SK-N-SH (cell line): ENCODE measurements at regions not wholly inside any gene's neighbourhood (a gene's known extent, or its start where the extent isn't known, plus 50 kb on each side); places are given as distances from the start of the nearest gene placed in this dataset.

Experiments used
- CTCF ChIA-PET: fragments of 300-600, 350-600 bp; formaldehyde crosslinking; extraction: SDS; loops from one replicate; lab custom pipeline; 2021; lab: Yijun Ruan, JAX
- POLR2A ChIA-PET: fragments of 350-600 bp; sonication (Branson Sonifier 250); formaldehyde crosslinking; extraction: SDS; loops from one replicate; lab custom pipeline; 2020; ENCODE audit warnings: antibody characterized with exemption, inconsistent platforms; lab: Yijun Ruan, JAX
- DNase-seq: peaks from one replicate; pipeline ENCODE4 v3.0.0; 2012
- H2AFZ ChIP-seq: fragments of 200-600 bp; sonication (generic); 2 replicates; pipeline ENCODE4 v1.8.1; 2016; ENCODE audit warnings: antibody characterized with exemption, mild to moderate bottlenecking, low read depth
- H3F3A ChIP-seq: fragments of 200-600 bp; sonication (generic); replicated peaks from 2 replicates; pipeline ENCODE3; 2016; ENCODE audit warnings: antibody characterized with exemption, mild to moderate bottlenecking; ENCODE audit not compliant: insufficient read depth
- H3K27ac ChIP-seq, 2 experiments: fragments of 200-500 bp in 1 of 2; fragments of 200-600 bp in 1 of 2; sonication (Bioruptor generic) in 1 of 2; sonication (generic), shearing (Covaris generic) in 1 of 2; 2 replicates each; pipeline versions ENCODE4 v1.5.1 to v1.6.1; 2014 to 2016; ENCODE audit warnings: low read depth in 2 of 2, inconsistent platforms in 1 of 2, low read length in 1 of 2, mild to moderate bottlenecking in 1 of 2, mixed read lengths in 1 of 2
- H3K27me3 ChIP-seq: fragments of 200-600 bp; sonication (generic), shearing (Covaris generic); 2 replicates; pipeline ENCODE4 v1.6.1; 2016; ENCODE audit warnings: mixed run types; ENCODE audit not compliant: insufficient read depth
- H3K36me3 ChIP-seq, 2 experiments: fragments of 200-500 bp in 1 of 2; fragments of 200-600 bp in 1 of 2; sonication (Bioruptor generic) in 1 of 2; sonication (generic) in 1 of 2; replicated peaks in 1 of 2; 2 replicates each; pipeline versions ENCODE3 to v1.5.1; 2014 to 2016; ENCODE audit warnings: low read length in 1 of 2, mild to moderate bottlenecking in 1 of 2; ENCODE audit not compliant: insufficient read depth in 2 of 2, control insufficient read depth in 1 of 2
- H3K4me1 ChIP-seq, 2 experiments: fragments of 200-500 bp in 1 of 2; fragments of 200-600 bp in 1 of 2; sonication (Bioruptor generic) in 1 of 2; sonication (generic), shearing (Covaris generic) in 1 of 2; 2 replicates each; pipeline versions ENCODE4 v1.5.1 to v1.6.1; 2014 to 2016; ENCODE audit warnings: low read depth in 1 of 2, low read length in 1 of 2, mixed run types in 1 of 2; ENCODE audit not compliant: insufficient read depth in 2 of 2, control insufficient read depth in 1 of 2
- H3K4me2 ChIP-seq: fragments of 200-600 bp; sonication (generic), shearing (Covaris generic); 2 replicates; pipeline ENCODE4 v1.6.1; 2017; ENCODE audit warnings: mixed run types
- H3K4me3 ChIP-seq, 2 experiments: fragments of 200-500 bp in 1 of 2; fragments of 200-600 bp in 1 of 2; sonication (Bioruptor generic) in 1 of 2; sonication (generic), shearing (Covaris generic) in 1 of 2; 2 replicates each; pipeline versions ENCODE4 v1.5.1 to v1.8.1; 2014 to 2016; ENCODE audit warnings: low read depth in 2 of 2, inconsistent platforms in 1 of 2, low read length in 1 of 2, mild to moderate bottlenecking in 1 of 2, mixed read lengths in 1 of 2, moderate library complexity in 1 of 2
- H3K79me2 ChIP-seq: fragments of 200-600 bp; sonication (generic); 2 replicates; pipeline ENCODE4 v1.8.1; 2017; ENCODE audit warnings: mild to moderate bottlenecking; ENCODE audit not compliant: insufficient read depth
- H3K9ac ChIP-seq: fragments of 200-600 bp; sonication (generic); 2 replicates; pipeline ENCODE4 v1.6.1; 2017; ENCODE audit warnings: mixed run types
- H3K9me2 ChIP-seq: fragments of 200-600 bp; sonication (generic); 2 replicates; pipeline ENCODE4 v1.6.1; 2017; ENCODE audit warnings: mixed run types
- H3K9me3 ChIP-seq: fragments of 200-600 bp; sonication (generic); 2 replicates; pipeline ENCODE4 v1.6.1; 2017; ENCODE audit warnings: mixed run types, mild to moderate bottlenecking, moderate library complexity
- H4K20me1 ChIP-seq: fragments of 200-600 bp; sonication (generic); 2 replicates; pipeline ENCODE4 v1.6.1; 2017; ENCODE audit warnings: mild to moderate bottlenecking, mixed run types; ENCODE audit not compliant: insufficient read depth
- CHD2 ChIP-seq: fragments of 150-350 bp; IDR thresholded peaks from 2 replicates; pipeline ENCODE4 v1.6.1; 2018; ENCODE audit warnings: low read length; ENCODE audit not compliant: partially characterized antibody
- CTCF ChIP-seq: fragments of 200-600 bp; sonication (generic); IDR thresholded peaks from 2 replicates; pipeline ENCODE4 v1.6.1; 2017; ENCODE audit warnings: antibody characterized with exemption, mild to moderate bottlenecking, moderate library complexity
- ELF1 ChIP-seq: IDR thresholded peaks from 2 replicates; pipeline ENCODE4 v1.4.0; 2012
- EP300 ChIP-seq, 2 experiments: IDR thresholded peaks; 2 replicates each; pipeline versions ENCODE4 v1.4.0 to v1.6.1; 2012; ENCODE audit warnings: borderline replicate concordance in 1 of 2, low read depth in 1 of 2, low read length in 1 of 2
- FOXM1 ChIP-seq: IDR thresholded peaks from 2 replicates; pipeline ENCODE4 v1.4.0; 2012; ENCODE audit warnings: low read depth, mild to moderate bottlenecking
- GABPA ChIP-seq: IDR thresholded peaks from 2 replicates; pipeline ENCODE4 v1.4.0; 2012; ENCODE audit warnings: low read depth, mild to moderate bottlenecking
- JUND ChIP-seq: IDR thresholded peaks from 2 replicates; pipeline ENCODE4 v1.4.0; 2012
- MXI1 ChIP-seq: IDR thresholded peaks from 2 replicates; pipeline ENCODE4 v1.6.1; 2012; ENCODE audit warnings: mild to moderate bottlenecking, low read depth, low read length, improper control_type of control experiment
- NFIC ChIP-seq: IDR thresholded peaks from 2 replicates; pipeline ENCODE4 v1.4.0; 2012; ENCODE audit warnings: borderline replicate concordance
- NRF1 ChIP-seq: IDR thresholded peaks from 2 replicates; pipeline ENCODE4 v1.6.1; 2012; ENCODE audit warnings: low read depth, mild to moderate bottlenecking, low read length
- RAD21 ChIP-seq: IDR thresholded peaks from 2 replicates; pipeline ENCODE4 v1.6.1; 2012; ENCODE audit warnings: mild to moderate bottlenecking, low read length
- REST ChIP-seq: IDR thresholded peaks from 2 replicates; pipeline ENCODE4 v1.6.1; 2012; ENCODE audit warnings: mild to moderate bottlenecking, low read depth, low read length, moderate library complexity
- TAF1 ChIP-seq: IDR thresholded peaks from 2 replicates; pipeline ENCODE4 v1.6.1; 2012; ENCODE audit warnings: low read depth, mild to moderate bottlenecking, low read length, moderate library complexity, borderline replicate concordance
- TCF12 ChIP-seq: IDR thresholded peaks from 2 replicates; pipeline ENCODE4 v1.4.0; 2012
- YY1 ChIP-seq: IDR thresholded peaks from 2 replicates; pipeline ENCODE4 v1.4.0; 2012; ENCODE audit warnings: low read depth, mild to moderate bottlenecking
- WGBS: methylation state at CpG from one replicate; pipeline ENCODE4 v1.1.6; 2017; ENCODE audit warnings: low lambda C conversion rate; 5-methylcytosine and 5-hydroxymethylcytosine counted together

GRCh38 chr4:156185514-156186055, 231.9 kb upstream of the CTSO start:
- Histone ChIP-seq H3K4me2 (no peak overlapping the region), H3K36me3 (no peaks in the 10 kb centered on the region), H3K9me2 (no peaks in the 10 kb centered on the region), H3K9ac (no peak overlapping the region), H3F3A (peaks cover 5% of the 10 kb centered on the region)
- no peak for DNase-seq
- TF ChIP-seq RAD21 (no peak), MXI1 (no peak)
- TF ChIP-seq, all 33 proteins: peak for 0
- 34% methylated on average over 4 of the region's 4 CpGs for WGBS
- H3K27me3 ChIP-seq = 0 out of 2 replicates have a peak, but pooled peaks cover 5% of the 10 kb centered on the region
- CTCF ChIA-PET = interaction anchor here (0.6 kb wide), 1 partner anchor 75 kb away, joined by 3 read pairs; no protein-coding TSS in a partner anchor
- H3K27ac ChIP-seq = no peak overlapping the region
- no peaks in the 10 kb centered on the region for H3K79me2 ChIP-seq
- POLR2A ChIA-PET = no interaction called here
- no peak overlapping the region for H3K4me3 ChIP-seq
- no peaks in the 10 kb centered on the region for H3K9me3 ChIP-seq
- no peaks in the 10 kb centered on the region for H4K20me1 ChIP-seq
- no peaks in the 10 kb centered on the region for H3K4me1 ChIP-seq
- no peak overlapping the region for H2AFZ ChIP-seq

- peaks cover 5% of the 10 kb centered on the region for H3F3A ChIP-seq
- DNase-seq = no peak
- no peak overlapping the region for H3K4me3 ChIP-seq
- H3K27me3 ChIP-seq = 0 out of 2 replicates have a peak, but pooled peaks cover 5% of the 10 kb centered on the region
- ChIA-PET POLR2A (no interaction called here), CTCF (interaction anchor here (0.7 kb wide), 1 partner anchor 14 kb away, joined by 3 read pairs; no protein-coding TSS in a partner anchor)
- H4K20me1 ChIP-seq = no peaks in the 10 kb centered on the region
- H2AFZ ChIP-seq = no peak overlapping the region
- 6% methylated on average over 1 of the region's 1 CpG for WGBS
- H3K79me2 ChIP-seq = no peaks in the 10 kb centered on the region
- H3K27ac ChIP-seq = no peak overlapping the region
- no peaks in the 10 kb centered on the region for H3K4me1 ChIP-seq
- H3K36me3 ChIP-seq = no peaks in the 10 kb centered on the region
- H3K9me3 ChIP-seq = no peaks in the 10 kb centered on the region
- H3K4me2 ChIP-seq = no peak overlapping the region
- H3K9me2 ChIP-seq = no peaks in the 10 kb centered on the region
- no peak overlapping the region for H3K9ac ChIP-seq
- TF ChIP-seq JUND = no peak
- no peak for TF ChIP-seq NFIC
- TF ChIP-seq REST = no peak
- TF ChIP-seq YY1 = no peak
- no peak for TF ChIP-seq EP300 (IDR thresholded peaks at IDR 0.05; ENCODE audit: borderline replicate concordance in 1 of 2, low read depth in 1 of 2, low read length in 1 of 2)
- no peak for TF ChIP-seq TCF12
- no peak for TF ChIP-seq ELF1
- TF ChIP-seq GABPA = no peak
- TF ChIP-seq CHD2 = no peak
- TF ChIP-seq FOXM1 = no peak
- TF ChIP-seq CTCF = no peak
- no peak for TF ChIP-seq TAF1
- no peak for TF ChIP-seq NRF1
Observed at GRCh38 chr4:156182269-156182668, 228.6 kb upstream of the CTSO start.
